PC-3 (cell line): ENCODE measurements at regions not wholly inside any gene's neighbourhood (a gene's known extent, or its start where the extent isn't known, plus 50 kb on each side); places are given as distances from the start of the nearest gene placed in this dataset.

Experiments used
- EZH2 ChIP-seq: fragments of 300-600 bp; sonication (generic); IDR thresholded peaks from one replicate; pipeline ENCODE4 v1.6.1; 2017; ENCODE audit warnings: antibody characterized with exemption, mild to moderate bottlenecking, low read length; ENCODE audit not compliant: unreplicated experiment
- EZH2phosphoT487 ChIP-seq: fragments of 300-600 bp; sonication (generic); IDR thresholded peaks from 2 replicates; pipeline ENCODE4 v1.6.1; 2018; ENCODE audit warnings: mild to moderate bottlenecking, antibody characterized with exemption, low read length, borderline replicate concordance
- TF ChIP-seq, protein P1 (sequence below): fragments of 300-600 bp; sonication (generic); conservative IDR thresholded peaks from 2 replicates; pipeline ENCODE4 v1.5.1; 2017; ENCODE audit warnings: antibody characterized with exemption, low read depth, mild to moderate bottlenecking, low read length

DNA sequence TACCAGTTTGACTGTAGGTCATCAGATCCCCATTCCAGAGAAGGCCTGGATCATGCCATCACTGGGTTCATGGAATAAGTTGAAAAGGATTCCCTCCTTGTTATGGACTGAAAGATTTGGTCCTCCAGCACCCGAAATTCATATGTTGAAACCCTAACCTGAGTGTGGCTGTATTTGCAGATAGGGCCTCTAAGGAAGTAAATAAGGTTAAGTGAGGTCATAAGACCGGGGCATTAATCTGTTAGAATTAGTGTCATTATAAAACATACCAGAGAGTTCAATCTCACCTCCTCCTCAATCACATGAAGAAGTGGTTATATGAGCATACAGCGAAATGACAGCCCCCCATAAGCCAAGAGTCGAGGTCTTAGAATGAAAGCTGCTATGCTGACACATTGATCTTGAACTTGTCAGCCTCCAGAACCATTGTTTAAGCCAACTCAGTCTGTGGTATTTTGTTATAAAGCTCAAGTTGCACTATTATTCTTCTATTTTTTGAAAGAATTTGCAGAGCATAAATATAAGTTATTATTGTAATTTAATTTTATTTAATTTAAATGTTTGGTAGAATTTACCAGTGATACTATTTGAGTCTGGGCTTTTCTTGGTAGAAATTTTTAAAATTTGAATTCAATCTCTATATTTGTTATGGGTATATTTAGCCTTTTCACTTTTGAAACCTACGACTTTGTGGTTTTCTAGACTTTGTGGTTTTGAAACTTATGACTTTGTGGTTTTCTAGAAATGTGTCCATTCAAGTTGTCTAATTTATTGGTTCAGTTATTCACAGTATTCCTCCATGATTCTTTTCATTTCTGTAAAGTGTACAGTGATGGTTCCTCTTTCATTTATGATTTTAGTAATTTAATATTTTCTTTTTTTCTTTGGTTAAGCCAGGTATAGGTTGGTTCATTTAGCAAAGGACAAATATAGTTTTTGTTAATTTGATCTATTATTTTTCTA lies 1206.7 kb upstream of the CDH2 start:
- TF ChIP-seq, protein P1, sequence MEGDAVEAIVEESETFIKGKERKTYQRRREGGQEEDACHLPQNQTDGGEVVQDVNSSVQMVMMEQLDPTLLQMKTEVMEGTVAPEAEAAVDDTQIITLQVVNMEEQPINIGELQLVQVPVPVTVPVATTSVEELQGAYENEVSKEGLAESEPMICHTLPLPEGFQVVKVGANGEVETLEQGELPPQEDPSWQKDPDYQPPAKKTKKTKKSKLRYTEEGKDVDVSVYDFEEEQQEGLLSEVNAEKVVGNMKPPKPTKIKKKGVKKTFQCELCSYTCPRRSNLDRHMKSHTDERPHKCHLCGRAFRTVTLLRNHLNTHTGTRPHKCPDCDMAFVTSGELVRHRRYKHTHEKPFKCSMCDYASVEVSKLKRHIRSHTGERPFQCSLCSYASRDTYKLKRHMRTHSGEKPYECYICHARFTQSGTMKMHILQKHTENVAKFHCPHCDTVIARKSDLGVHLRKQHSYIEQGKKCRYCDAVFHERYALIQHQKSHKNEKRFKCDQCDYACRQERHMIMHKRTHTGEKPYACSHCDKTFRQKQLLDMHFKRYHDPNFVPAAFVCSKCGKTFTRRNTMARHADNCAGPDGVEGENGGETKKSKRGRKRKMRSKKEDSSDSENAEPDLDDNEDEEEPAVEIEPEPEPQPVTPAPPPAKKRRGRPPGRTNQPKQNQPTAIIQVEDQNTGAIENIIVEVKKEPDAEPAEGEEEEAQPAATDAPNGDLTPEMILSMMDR, result no peak
- TF ChIP-seq EZH2, result no peak
- TF ChIP-seq EZH2phosphoT487, result no peak
